B cell (primary cell): ENCODE measurements at regions not wholly inside any gene's neighbourhood (a gene's known extent, or its start where the extent isn't known, plus 50 kb on each side); places are given as distances from the start of the nearest gene placed in this dataset.

Experiments used
- ATAC-seq: fragments of 200-7000 bp; cut with Tn5 transposase; one replicate; pipeline ENCODE4 v1.10.0; 2021; ENCODE audit warnings: low read depth, mild to moderate bottlenecking, moderate number of reproducible peaks, moderate library complexity
- CTCF ChIA-PET: fragments of 350-600 bp; sonication (Branson Sonifier 250); formaldehyde crosslinking; loops from one replicate; lab custom pipeline; 2021; ENCODE audit warnings: antibody characterized with exemption, inconsistent platforms; lab: Charles Lee
- POLR2A ChIA-PET: fragments of 350-600 bp; sonication (Branson Sonifier 250); formaldehyde crosslinking; loops from one replicate; lab custom pipeline; 2021; ENCODE audit warnings: antibody characterized with exemption; lab: Charles Lee
- DNase-seq: peaks from one replicate; pipeline ENCODE4 v3.0.0; 2013
- H2AFZ ChIP-seq: 2 replicates; pipeline ENCODE4 v1.6.1; 2012; ENCODE audit warnings: mild to moderate bottlenecking, low read depth, low read length; ENCODE audit not compliant: insufficient read depth, poor library complexity, severe bottlenecking
- H3K27ac ChIP-seq, 2 donors: 1 replicate in 1 of 2; 2 replicates in 1 of 2; pipeline ENCODE4 v1.5.1; 2012 to 2013; ENCODE audit warnings: low read length in 2 of 2, mild to moderate bottlenecking in 2 of 2, moderate library complexity in 1 of 2
- H3K27me3 ChIP-seq, 4 experiments: fragments of 200-600 bp in 1 of 4; sonication (generic) in 1 of 4; replicated peaks in 1 of 4; 1 replicate in 2 of 4; 2 replicates in 2 of 4; pipeline versions ENCODE4 v1.6.1 to v1.7.0; 2013 to 2016; ENCODE audit warnings: low read length in 3 of 4, mild to moderate bottlenecking in 2 of 4, mixed read lengths in 1 of 4, moderate library complexity in 1 of 4; ENCODE audit not compliant: insufficient read depth in 4 of 4, control insufficient read depth in 3 of 4; ENCODE audit errors: control extremely low read depth in 1 of 4
- H3K36me3 ChIP-seq, 2 experiments: replicated peaks in 1 of 2; 1 replicate in 1 of 2; 2 replicates in 1 of 2; pipeline versions ENCODE4 v1.6.1 to v1.7.1; 2013; ENCODE audit warnings: low read length in 1 of 2; ENCODE audit not compliant: insufficient read depth in 2 of 2, control insufficient read depth in 1 of 2; ENCODE audit errors: control extremely low read depth in 1 of 2, extremely low read depth in 1 of 2
- H3K4me1 ChIP-seq, 2 donors: fragments of 200-600 bp in 1 of 2; sonication (generic) in 1 of 2; 1 replicate in 1 of 2; 2 replicates in 1 of 2; pipeline versions ENCODE4 v1.5.1 to v1.6.1; 2013 to 2017; ENCODE audit warnings: low read length in 2 of 2; ENCODE audit not compliant: control insufficient read depth in 2 of 2, insufficient read depth in 2 of 2
- H3K4me2 ChIP-seq: replicated peaks from 2 replicates; pipeline ENCODE3; 2012; ENCODE audit warnings: mild to moderate bottlenecking, low read depth, low read length; ENCODE audit not compliant: poor library complexity, severe bottlenecking
- H3K4me3 ChIP-seq, 5 experiments: fragments of 200-600 bp in 1 of 5; sonication (generic) in 1 of 5; 1 replicate in 3 of 5; 2 replicates in 2 of 5; pipeline versions ENCODE4 v1.5.1 to v1.7.0; 2011 to 2016; ENCODE audit warnings: low read length in 4 of 5, mild to moderate bottlenecking in 4 of 5, low read depth in 2 of 5, control low read depth in 1 of 5, moderate library complexity in 1 of 5; ENCODE audit not compliant: insufficient read depth in 1 of 5; ENCODE audit errors: control extremely low read depth in 1 of 5, extremely low read depth in 1 of 5
- H3K79me2 ChIP-seq: fragments of 200-600 bp; sonication (generic); one replicate; pipeline ENCODE4 v1.6.0; 2016; ENCODE audit warnings: low read length; ENCODE audit not compliant: control insufficient read depth, insufficient read depth
- H3K9ac ChIP-seq: fragments of 200-600 bp; sonication (generic); 2 replicates; pipeline ENCODE4 v1.6.1; 2017; ENCODE audit warnings: mild to moderate bottlenecking, low read length, moderate library complexity
- H3K9me3 ChIP-seq, 3 donors: one replicate each; pipeline versions ENCODE4 v1.6.1 to v1.7.1; 2013; ENCODE audit warnings: low read length in 2 of 3; ENCODE audit not compliant: control insufficient read depth in 2 of 3, insufficient read depth in 1 of 3; ENCODE audit errors: control extremely low read depth in 1 of 3
- H4K20me1 ChIP-seq: 2 replicates; pipeline ENCODE4 v1.6.0; 2012; ENCODE audit warnings: mild to moderate bottlenecking, low read length; ENCODE audit not compliant: insufficient read depth, control insufficient read depth, poor library complexity, severe bottlenecking
- H3K27ac Mint-ChIP-seq: one replicate; pipeline ENCODE4 v1.8.0; 2021; ENCODE audit warnings: mixed read lengths
- H3K27me3 Mint-ChIP-seq: one replicate; pipeline ENCODE4 v1.8.0; 2021; ENCODE audit warnings: mixed read lengths
- H3K4me1 Mint-ChIP-seq: one replicate; pipeline ENCODE4 v1.8.0; 2021; ENCODE audit warnings: mixed read lengths
- H3K4me3 Mint-ChIP-seq: one replicate; pipeline ENCODE4 v1.8.0; 2021; ENCODE audit warnings: mixed read lengths
- H3K9me3 Mint-ChIP-seq: one replicate; pipeline ENCODE4 v1.8.0; 2022; ENCODE audit warnings: mixed read lengths; ENCODE audit not compliant: insufficient read depth
- CTCF ChIP-seq: fragments of 200-600 bp; IDR thresholded peaks from one replicate; pipeline ENCODE4 v1.8.0; 2022; ENCODE audit warnings: antibody characterized with exemption, mild to moderate bottlenecking
- EZH2 ChIP-seq: IDR thresholded peaks from 2 replicates; pipeline ENCODE4 v1.6.1; 2012; ENCODE audit warnings: borderline replicate concordance, low read depth, mild to moderate bottlenecking, moderate library complexity, low read length; ENCODE audit not compliant: insufficient read depth, poor library complexity, severe bottlenecking
- WGBS: methylation state at CpG from one replicate; pipeline ENCODE4 v1.1.5; 2013; ENCODE audit warnings: missing lambda C conversion rate; ENCODE audit not compliant: insufficient coverage; 5-methylcytosine and 5-hydroxymethylcytosine counted together
- intact Hi-C: fragments of 100-400 bp; cut with micrococcal nuclease; formaldehyde crosslinking; loops from one replicate; pipeline ENCODE4 v1.10.0; 2022

- 86% methylated on average over 1 of the region's 5 CpGs for WGBS
- Mint-ChIP-seq H3K4me1 (no peaks in the 10 kb centered on the region), H3K27ac (no peak overlapping the region), H3K9me3 (no peaks in the 10 kb centered on the region), H3K4me3 (no peak overlapping the region), H3K27me3 (peaks cover 20% of the 10 kb centered on the region)
- no peaks in the 10 kb centered on the region for H3K9me3 ChIP-seq
- CTCF ChIA-PET = no interaction called here
- no peaks in the 10 kb centered on the region for H3K79me2 ChIP-seq
- H3K36me3 ChIP-seq = no peaks in the 10 kb centered on the region
- TF ChIP-seq EZH2 (no peak), CTCF (no peak)
- H3K4me1 ChIP-seq = no peaks in the 10 kb centered on the region
- no peak overlapping the region for H3K4me2 ChIP-seq
- no peak for DNase-seq
- POLR2A ChIA-PET = no interaction called here
- H3K4me3 ChIP-seq = no peak overlapping the region
- no peak overlapping the region for H2AFZ ChIP-seq
- no peaks in the 10 kb centered on the region for H3K27me3 ChIP-seq
- intact Hi-C loops = no loop called here
- H4K20me1 ChIP-seq = no peaks in the 10 kb centered on the region
- no peak overlapping the region for H3K27ac ChIP-seq
- no peak for ATAC-seq
- no peak overlapping the region for H3K9ac ChIP-seq
Measured at GRCh38 chr17:34811561-34811960, 149.7 kb downstream of the CCT6B start.

GRCh38 chr17:34800661-34801060 is 160.6 kb downstream of the CCT6B start:
- no peak overlapping the region for H3K27ac Mint-ChIP-seq
- H3K4me1 Mint-ChIP-seq = no peaks in the 10 kb centered on the region
- H4K20me1 ChIP-seq = no peaks in the 10 kb centered on the region
- no peak for DNase-seq
- H3K9ac ChIP-seq = no peak overlapping the region
- H3K27ac ChIP-seq = no peak overlapping the region
- H3K79me2 ChIP-seq = no peaks in the 10 kb centered on the region
- H3K36me3 ChIP-seq = no peaks in the 10 kb centered on the region
- no peaks in the 10 kb centered on the region for H3K9me3 ChIP-seq
- ChIA-PET POLR2A (no interaction called here), CTCF (no interaction called here)
- H3K4me1 ChIP-seq = no peaks in the 10 kb centered on the region
- H3K4me3 Mint-ChIP-seq = no peak overlapping the region
- H3K4me3 ChIP-seq = no peak overlapping the region
- WGBS = 80% methylated on average over 1 of the region's 1 CpG
- peaks cover 0 to 5% (median 0%) of the 10 kb centered on the region in 4 experiments for H3K27me3 ChIP-seq
- intact Hi-C loops = no loop called here
- H3K4me2 ChIP-seq = no peak overlapping the region
- ATAC-seq = no peak
- peaks cover 33% of the 10 kb centered on the region for H3K27me3 Mint-ChIP-seq
- H2AFZ ChIP-seq = no peak overlapping the region
- TF ChIP-seq CTCF (no peak), EZH2 (no peak)
- H3K9me3 Mint-ChIP-seq = peaks cover 4% of the 10 kb centered on the region
